ENCODE measurements at regions not wholly inside any gene's neighbourhood (a gene's known extent, or its start where the extent isn't known, plus 50 kb on each side); places are given as distances from the start of the nearest gene placed in this dataset.

- H3K4me1 ChIP-seq (ENCODE audit: control insufficient read depth, insufficient read depth, low read length): no peaks in the 10 kb centered on the region
- ATAC-seq (peak; percentile 22; the same call in 1 of the 3 replicates), DNase-seq (ENCODE audit: low read depth, low spot score) (no peak), FAIRE-seq (no peak)
- POLR2A ChIA-PET: no interaction called here
- H3K9me3 ChIP-seq (replicated peaks; ENCODE audit: control insufficient read depth, insufficient read depth, low read length): no peaks in the 10 kb centered on the region
- no peak overlapping the region for H2AFZ ChIP-seq (ENCODE audit: control insufficient read depth, low read depth, low read length)
- no peak overlapping the region for H3K27ac ChIP-seq (ENCODE audit: control insufficient read depth, insufficient read depth)
- H4K20me1 ChIP-seq (ENCODE audit: control insufficient read depth, insufficient read depth): no peaks in the 10 kb centered on the region
- no peaks in the 10 kb centered on the region for H3K79me2 ChIP-seq (ENCODE audit: control insufficient read depth, insufficient read depth, low read length)
- RAD21 ChIA-PET (ENCODE audit: unreplicated experiment): no interaction called here
- no peak overlapping the region for H3K9ac ChIP-seq (ENCODE audit: control insufficient read depth, insufficient read depth, low read length)
- SMC1A ChIA-PET (ENCODE audit: uncharacterized antibody, unreplicated experiment): no interaction called here
- intact Hi-C loops (cut with micrococcal nuclease; ENCODE audit: unreplicated experiment) (no loop called here), in situ Hi-C loops (cut with MboI) (no loop called here)
- H3K27me3 ChIP-seq (replicated peaks in 1 of 2; ENCODE audit: control insufficient read depth in 2 of 2, insufficient read depth in 2 of 2, low read length in 1 of 2): no peaks in the 10 kb centered on the region
- TF ChIP-seq SPI1 (IDR thresholded peaks at IDR 0.05; ENCODE audit: borderline replicate concordance, insufficient read depth, low read depth, low read length) (peak; percentile 62; the same call in 1 of the 2 replicates), IKZF1 (conservative IDR thresholded peaks at IDR 0.05) (no peak), CREB1 (IDR thresholded peaks at IDR 0.05; ENCODE audit: low read depth) (no peak), WRNIP1 (IDR thresholded peaks at IDR 0.05; ENCODE audit: borderline replicate concordance, low read depth, low read length) (no peak), IKZF2 (IDR thresholded peaks at IDR 0.05) (no peak), POLR2AphosphoS2 (IDR thresholded peaks at IDR 0.05; ENCODE audit: low read depth, low read length) (no peak)
- no peaks in the 10 kb centered on the region for H3K36me3 ChIP-seq (ENCODE audit: control insufficient read depth in 2 of 2, insufficient read depth in 2 of 2, low read length in 1 of 2)
- BruUV-seq (replicated peaks): no TSS peak
- no peak overlapping the region for H3K4me3 ChIP-seq
- CTCF ChIA-PET: no interaction called here
- WGBS (ENCODE audit: insufficient coverage, insufficient replicate concordance, low lambda C conversion rate, missing lambda C conversion rate): 0% methylated on average over 1 of the region's 1 CpG
- H3K4me2 ChIP-seq (ENCODE audit: control insufficient read depth, insufficient read depth): no peak overlapping the region
Observed at GRCh38 chr13:67421475-67421874, 191.3 kb upstream of the PCDH9 start.

GRCh38 chr13:67416047-67416925, 186.2 kb upstream of the PCDH9 start:
- in situ Hi-C loops (cut with MboI): no loop called here
- no peak for FAIRE-seq
- TF ChIP-seq, protein P1, sequence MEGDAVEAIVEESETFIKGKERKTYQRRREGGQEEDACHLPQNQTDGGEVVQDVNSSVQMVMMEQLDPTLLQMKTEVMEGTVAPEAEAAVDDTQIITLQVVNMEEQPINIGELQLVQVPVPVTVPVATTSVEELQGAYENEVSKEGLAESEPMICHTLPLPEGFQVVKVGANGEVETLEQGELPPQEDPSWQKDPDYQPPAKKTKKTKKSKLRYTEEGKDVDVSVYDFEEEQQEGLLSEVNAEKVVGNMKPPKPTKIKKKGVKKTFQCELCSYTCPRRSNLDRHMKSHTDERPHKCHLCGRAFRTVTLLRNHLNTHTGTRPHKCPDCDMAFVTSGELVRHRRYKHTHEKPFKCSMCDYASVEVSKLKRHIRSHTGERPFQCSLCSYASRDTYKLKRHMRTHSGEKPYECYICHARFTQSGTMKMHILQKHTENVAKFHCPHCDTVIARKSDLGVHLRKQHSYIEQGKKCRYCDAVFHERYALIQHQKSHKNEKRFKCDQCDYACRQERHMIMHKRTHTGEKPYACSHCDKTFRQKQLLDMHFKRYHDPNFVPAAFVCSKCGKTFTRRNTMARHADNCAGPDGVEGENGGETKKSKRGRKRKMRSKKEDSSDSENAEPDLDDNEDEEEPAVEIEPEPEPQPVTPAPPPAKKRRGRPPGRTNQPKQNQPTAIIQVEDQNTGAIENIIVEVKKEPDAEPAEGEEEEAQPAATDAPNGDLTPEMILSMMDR (IDR thresholded peaks at IDR 0.05 in 2 of 3, conservative IDR thresholded peaks at IDR 0.05 in 1 of 3; ENCODE audit: control insufficient read depth in 2 of 3, extremely low read depth in 1 of 3, insufficient read depth in 1 of 3, low read depth in 3 of 3, low read length in 3 of 3): peak; percentile 33 to 68 (median 42); a peak in 4 of 6 replicates
- TF ChIP-seq NR2C2 (IDR thresholded peaks at IDR 0.05; ENCODE audit: borderline replicate concordance, control insufficient read depth, insufficient read length, low read depth) (no peak), RUNX3 (IDR thresholded peaks at IDR 0.05; ENCODE audit: low read length) (no peak), TCF3 (IDR thresholded peaks at IDR 0.05; ENCODE audit: borderline replicate concordance, insufficient read depth, low read depth, low read length) (no peak), RAD21 (IDR thresholded peaks at IDR 0.05; ENCODE audit: insufficient read depth, low read depth, low read length) (0 out of 2 replicates have a peak, but pooled peaks have one; percentile 10)

More at GRCh38 chr13:67416047-67416925, 186.2 kb upstream of the PCDH9 start:
- peak; percentile 99 for ATAC-seq
- ChIA-PET SMC1A (ENCODE audit: uncharacterized antibody, unreplicated experiment) (interaction anchor here (0.7 kb wide), 1 partner anchor 36 kb away, joined by 4 read pairs; no protein-coding TSS in a partner anchor), CTCF (interaction anchor here (0.7 to 2.1 kb wide), 4 partner anchors 11 to 727 kb away, joined by 3 to 8 read pairs (median 4); no protein-coding TSS in a partner anchor), RAD21 (ENCODE audit: unreplicated experiment) (interaction anchor here (0.8 to 1.0 kb wide), 2 partner anchors 798 to 1760 kb away, joined by 3 read pairs; no protein-coding TSS in a partner anchor), POLR2A (interaction anchor here (0.6 kb wide), 1 partner anchor 164 kb away, joined by 5 read pairs; no protein-coding TSS in a partner anchor)
- WGBS (ENCODE audit: insufficient coverage, insufficient replicate concordance, low lambda C conversion rate, missing lambda C conversion rate): 29% methylated on average over 9 of the region's 9 CpGs
- Histone ChIP-seq H3K27me3 (replicated peaks in 1 of 2; ENCODE audit: control insufficient read depth in 2 of 2, insufficient read depth in 2 of 2, low read length in 1 of 2) (no peaks in the 10 kb centered on the region), H3K27ac (ENCODE audit: control insufficient read depth, insufficient read depth) (no peak overlapping the region), H3K79me2 (ENCODE audit: control insufficient read depth, insufficient read depth, low read length) (no peaks in the 10 kb centered on the region), H4K20me1 (ENCODE audit: control insufficient read depth, insufficient read depth) (no peaks in the 10 kb centered on the region), H2AFZ (ENCODE audit: control insufficient read depth, low read depth, low read length) (no peak overlapping the region), H3K36me3 (ENCODE audit: control insufficient read depth in 2 of 2, insufficient read depth in 2 of 2, low read length in 1 of 2) (no peaks in the 10 kb centered on the region), H3K4me3 (no peak overlapping the region), H3K9ac (ENCODE audit: control insufficient read depth, insufficient read depth, low read length) (no peak overlapping the region), H3K4me1 (ENCODE audit: control insufficient read depth, insufficient read depth, low read length) (no peaks in the 10 kb centered on the region), H3K4me2 (ENCODE audit: control insufficient read depth, insufficient read depth) (no peak overlapping the region), H3K9me3 (replicated peaks; ENCODE audit: control insufficient read depth, insufficient read depth, low read length) (no peaks in the 10 kb centered on the region)
- no peak for DNase-seq (ENCODE audit: low read depth, low spot score)
- BruUV-seq (replicated peaks): no TSS peak
- intact Hi-C loops (cut with micrococcal nuclease; ENCODE audit: unreplicated experiment): no loop called here
